ENCODE measurements at regions not wholly inside any gene's neighbourhood (a gene's known extent, or its start where the extent isn't known, plus 50 kb on each side); places are given as distances from the start of the nearest gene placed in this dataset.
"Not testable (repeated sequence)": the region's sequence is repeated elsewhere in the genome, so short reads cannot be mapped to it uniquely, and the experiment has no call there.

DNA sequence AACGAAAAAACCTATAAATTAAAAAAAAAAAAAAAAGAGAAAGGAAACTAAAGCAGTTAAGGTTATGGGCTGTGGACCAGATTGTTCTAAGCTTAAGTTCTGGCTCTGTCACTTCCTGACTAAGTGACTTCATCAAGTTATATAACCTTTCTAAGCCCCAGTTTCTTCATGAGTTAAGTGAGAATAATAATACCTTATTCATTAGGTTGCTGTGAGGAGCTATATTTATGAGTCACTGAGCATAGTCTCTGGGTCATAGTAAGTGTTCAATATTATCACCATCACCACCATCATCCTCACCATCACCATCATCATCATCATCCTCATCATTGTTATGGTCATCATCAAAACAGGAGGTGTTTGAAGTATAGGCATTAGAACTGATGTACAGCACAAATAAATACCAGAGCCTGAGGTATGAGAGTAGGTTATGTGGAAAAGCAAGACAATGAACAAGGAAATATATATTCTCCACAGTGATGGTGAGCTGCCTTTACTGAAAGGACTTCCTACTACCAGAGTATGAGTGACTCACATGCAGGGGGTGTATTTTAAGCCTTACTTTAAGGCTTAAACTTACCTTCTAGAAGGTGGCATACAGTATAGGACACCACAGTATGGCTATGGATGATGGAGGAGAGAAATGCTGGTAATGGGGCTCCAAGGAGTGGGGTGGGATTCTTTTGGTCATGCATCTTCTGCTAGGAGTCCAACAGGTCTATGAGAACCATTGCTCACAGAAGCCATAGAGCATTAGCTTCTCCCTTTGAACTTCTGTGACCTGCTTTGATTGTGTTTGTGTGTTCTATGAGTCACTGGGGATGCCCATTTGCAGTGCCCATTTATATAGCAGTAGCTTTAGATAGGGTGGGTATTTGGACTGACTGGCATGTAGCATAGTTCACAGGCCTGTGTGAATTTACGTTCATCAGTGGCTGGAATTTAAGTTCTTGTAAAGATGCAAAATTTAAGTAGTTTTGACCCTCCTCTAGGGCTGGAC lies 104.4 kb downstream of the KLF5 start:
- no peak for DNase-seq (ENCODE audit: low spot score)

DNA sequence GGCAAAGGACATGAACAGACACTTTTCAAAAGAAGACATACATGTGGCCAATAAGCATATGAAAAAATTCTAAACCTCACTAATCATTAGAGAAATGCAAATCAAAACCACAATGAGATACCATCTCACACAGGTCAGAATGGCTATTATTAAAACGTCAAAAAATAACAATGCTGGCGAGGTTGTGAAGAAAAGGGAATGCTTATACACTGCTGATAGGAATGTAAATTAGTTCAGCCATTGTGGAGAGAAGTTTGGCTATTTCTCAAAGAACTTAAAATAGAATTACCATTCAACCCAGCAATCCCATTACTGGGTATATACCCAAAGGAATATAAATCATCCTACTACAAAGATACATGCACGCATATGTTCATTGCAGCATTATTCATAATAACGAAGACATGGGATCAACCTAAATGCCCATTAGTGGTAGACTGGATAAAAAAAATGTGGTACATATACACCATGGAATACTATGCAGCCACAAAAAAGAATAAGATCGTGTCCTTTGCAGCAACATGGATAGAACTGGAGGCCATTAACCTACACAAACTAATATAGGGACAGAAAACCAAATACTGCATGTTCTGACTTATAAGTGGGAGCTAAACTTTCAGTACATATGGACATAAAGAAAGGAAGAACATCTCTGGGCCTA lies 101.7 kb downstream of the KLF5 start:
- not testable (repeated sequence) for DNase-seq (ENCODE audit: low spot score)

DNA sequence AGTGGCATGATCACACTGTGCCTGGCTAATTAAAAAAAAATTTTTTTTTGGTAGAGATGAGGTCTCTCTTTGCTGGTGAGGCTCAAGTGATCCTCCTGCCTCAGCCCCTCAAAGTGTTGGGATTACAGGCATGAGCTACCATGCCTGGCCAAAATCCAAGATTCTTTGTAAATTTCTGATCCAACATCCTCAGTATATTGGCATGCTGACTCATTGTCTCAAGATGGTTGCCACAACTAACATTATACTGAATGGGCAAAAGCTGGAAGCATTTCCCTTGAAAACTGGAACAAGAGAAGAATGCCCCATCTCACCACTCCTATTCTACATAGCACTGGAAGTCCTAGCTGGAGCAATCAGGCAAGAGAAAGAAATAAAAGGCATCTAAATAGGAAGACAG lies 100.0 kb downstream of the KLF5 start:
- no peak for DNase-seq (ENCODE audit: low spot score)

DNA sequence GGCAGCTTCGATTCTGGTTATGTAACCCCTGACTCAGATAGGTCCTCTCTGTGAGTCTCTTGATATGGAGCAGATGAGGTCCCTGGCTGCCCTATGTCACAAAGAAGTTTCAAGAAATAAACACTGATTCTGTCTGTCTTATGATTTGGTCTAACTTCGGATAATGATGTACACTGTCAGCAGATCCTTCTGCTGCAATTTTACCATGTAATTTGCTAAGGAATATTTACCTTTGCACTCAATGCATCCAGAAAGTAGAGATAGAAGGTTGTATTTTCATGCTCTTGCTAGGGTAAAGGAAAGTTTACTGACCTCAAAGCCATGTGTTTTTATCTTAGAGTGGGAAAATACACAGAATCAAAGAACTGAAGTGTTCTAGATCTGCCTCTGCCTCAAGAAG lies 98.2 kb downstream of the KLF5 start:
- no peak for DNase-seq (ENCODE audit: low spot score)

DNA sequence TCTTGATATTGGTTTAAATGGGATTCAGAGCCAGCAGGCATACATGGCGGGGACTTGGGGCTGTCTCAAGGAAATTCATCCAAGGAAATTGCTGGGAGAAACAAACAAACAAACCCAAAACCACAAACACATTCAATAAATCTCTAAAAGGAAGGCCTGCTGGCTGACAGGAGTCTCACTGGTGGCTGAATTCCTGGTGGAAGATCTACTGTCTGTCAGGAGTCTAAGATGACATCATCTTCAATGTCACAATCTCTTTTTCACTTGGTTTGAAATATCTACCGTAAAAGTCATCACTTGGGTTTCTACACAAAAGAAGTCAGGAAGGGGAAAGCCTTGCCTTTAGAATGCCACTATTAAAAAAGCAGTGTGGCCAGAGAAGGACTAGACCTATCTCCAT lies 87.9 kb downstream of the KLF5 start:
- DNase-seq (ENCODE audit: low spot score): no peak

DNA sequence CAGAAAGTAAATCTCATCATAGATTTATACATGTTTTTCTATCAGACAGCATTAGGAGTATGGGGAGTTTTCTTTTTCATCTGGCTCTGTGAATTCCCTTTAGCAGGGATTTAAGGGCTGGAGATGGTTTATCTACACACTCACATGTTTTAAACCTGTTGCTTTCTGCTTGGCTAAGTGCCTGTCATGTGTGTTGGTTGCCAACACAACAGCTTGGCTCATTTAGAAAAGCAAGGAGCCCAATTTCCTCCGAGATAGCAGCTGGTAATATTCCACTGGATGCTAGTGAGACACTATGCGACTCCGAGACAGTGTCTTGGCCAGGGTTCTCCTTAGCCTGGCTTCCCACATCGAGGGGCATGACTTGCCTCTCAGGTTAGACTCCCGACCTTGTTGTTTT lies 83.3 kb downstream of the KLF5 start:
- DNase-seq (ENCODE audit: low spot score): no peak

DNA sequence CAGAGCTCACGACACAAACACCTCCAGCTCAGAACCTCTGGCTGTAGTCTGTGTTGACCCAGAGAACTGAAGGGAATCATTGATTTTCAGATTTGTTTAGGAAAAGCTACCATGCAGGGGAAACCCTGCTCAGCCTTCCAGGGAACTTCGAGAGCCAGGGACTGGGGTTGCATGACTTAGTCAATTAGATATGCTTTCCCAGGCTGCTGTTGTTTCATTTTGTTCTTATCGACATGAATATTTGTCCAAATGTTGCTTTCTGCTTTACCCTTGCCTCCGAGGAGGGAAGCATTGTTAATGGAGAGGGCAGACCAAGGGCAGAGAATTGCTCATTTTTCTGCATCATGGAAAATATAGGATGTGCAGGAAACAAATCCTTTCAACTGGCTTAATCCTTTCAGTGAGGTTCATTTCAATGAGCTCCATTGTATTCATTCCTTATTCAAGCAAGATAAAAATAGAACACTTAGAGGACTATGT lies 82.5 kb downstream of the KLF5 start:
- DNase-seq (ENCODE audit: low spot score): no peak

DNA sequence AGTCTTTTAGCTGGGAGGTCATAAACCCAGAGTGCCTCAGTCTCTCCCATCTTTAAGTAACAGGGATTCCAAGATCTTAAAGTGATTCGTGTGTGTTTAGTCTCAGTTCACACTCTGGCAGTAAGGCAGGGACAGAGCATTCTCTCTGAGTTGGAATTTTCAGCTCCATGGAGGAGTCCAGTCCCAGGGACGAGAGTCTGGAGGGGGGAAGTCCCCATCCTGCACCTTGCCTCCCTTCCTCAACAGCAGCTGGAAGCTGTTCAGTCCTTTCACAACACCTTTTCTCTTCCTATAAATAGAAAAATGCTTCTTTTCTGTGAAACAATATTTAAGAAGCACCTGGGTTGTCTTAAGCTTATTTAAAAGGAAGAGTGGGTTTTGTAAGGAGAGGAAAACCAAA lies 82.0 kb downstream of the KLF5 start:
- DNase-seq (ENCODE audit: low spot score): no peak

DNA sequence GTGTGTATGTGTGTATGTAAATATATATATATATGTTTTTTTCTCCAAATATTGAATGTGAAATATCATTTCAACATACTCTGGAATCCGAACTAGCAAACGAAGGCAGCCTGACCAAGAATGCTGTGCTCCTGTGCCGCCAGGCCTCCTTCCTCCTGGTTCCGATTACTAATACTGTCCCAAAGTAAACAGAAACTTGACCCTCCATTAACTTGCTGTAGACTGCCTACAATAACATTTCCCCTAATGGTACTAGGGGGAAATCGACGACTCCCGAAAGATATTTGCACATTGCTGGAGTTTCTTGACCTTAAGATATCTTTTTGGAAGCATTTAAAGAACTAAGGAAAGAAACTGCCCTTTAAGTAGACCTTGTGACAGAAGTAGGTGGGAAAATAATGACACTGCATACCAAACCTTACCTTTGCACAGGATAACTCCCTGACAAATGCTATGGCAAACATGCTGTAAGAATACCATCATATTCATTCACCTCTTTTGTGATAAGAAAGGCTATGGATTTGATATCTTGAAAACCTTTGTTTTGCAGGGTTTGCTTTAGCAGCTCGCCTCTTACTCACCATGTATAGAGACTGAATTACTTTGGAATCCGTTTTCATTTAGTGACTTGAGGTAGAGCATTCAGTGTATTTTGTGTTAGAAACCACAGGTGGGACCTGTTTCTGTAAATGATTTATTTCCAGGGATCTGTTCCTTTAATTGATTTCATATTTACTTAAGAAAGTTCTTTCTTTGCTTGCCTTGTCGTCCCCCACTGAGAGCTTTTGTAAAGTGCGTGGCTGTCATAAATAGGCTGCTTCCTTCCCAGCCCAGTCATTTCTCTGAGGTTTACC lies 80.1 kb downstream of the KLF5 start:
- DNase-seq (ENCODE audit: low spot score): no peak

DNA sequence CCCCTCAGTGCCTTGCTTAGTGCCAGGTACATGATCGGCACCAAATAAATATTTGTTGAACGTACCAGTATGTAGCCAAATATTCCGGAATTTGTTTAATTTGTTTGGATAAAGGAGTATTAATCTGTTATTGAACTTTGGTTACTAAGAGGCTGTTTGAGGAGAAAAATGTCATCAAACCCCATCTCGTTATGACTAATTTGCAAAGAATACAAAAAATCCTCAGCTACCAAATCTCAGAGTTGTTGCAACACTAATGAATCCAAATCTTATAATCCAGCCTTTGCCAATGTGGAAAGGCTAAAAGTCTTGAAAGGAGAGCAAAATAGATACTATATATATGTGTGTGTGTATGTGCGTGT lies 79.5 kb downstream of the KLF5 start:
- DNase-seq (ENCODE audit: low spot score): peak; percentile 27

DNA sequence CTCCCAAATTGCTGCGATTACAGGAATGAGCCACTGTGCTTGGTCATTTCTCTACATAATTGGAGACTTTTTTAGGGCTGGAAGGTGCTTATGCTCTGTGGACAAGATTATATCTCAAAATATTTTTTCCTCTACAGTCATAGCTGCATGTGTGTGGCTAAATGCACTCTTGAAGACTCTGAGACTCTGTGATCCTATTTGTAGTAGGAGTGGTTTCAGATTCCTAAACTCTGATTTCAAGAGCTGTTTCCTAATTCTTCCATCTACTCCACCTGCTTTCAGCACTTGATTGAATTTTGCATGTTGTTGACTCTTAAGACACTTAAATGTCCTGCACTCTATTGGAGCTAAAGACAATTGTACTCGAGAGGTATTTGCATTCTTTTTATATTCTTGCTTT lies 78.0 kb downstream of the KLF5 start:
- no peak for DNase-seq (ENCODE audit: low spot score)

DNA sequence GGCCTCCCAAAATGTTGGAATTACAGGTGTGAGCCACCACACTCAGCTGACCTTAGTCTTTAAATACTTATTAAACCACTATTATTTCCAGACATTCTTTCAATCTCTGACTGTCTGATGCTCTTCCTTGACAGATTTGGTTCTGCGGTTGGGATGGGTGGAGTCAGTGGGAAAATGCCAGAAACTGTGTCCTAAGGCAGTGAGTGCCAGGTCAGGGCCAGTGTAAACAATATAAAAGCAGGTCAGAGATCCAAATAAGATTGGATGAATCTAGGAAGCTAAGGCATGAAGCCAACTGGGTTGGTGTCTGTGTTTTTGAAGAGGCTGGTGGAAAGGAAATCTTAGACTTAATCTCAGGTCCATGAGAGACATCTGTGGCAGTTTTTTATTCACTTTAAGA lies 74.7 kb downstream of the KLF5 start:
- DNase-seq (ENCODE audit: low spot score): peak; percentile 18

DNA sequence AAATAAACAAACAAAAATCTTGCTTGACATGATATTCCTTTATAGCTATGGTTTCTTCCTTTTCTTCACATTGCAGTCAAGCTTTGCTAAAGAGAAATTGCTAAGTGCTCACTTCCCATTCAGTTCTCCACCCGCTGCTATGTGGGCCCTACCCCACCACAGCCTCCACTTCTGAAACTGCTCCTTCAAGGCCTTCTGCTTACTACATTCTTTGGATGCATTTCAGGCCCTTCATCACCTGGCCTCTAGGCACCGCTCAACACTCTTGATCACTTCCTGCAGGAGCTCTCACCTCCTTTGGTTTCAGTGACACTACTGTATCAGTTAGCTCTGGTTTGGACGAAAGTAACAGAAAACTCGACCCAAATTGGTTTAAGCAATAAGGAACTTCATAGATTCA lies 72.4 kb downstream of the KLF5 start:
- DNase-seq (ENCODE audit: low spot score): no peak

DNA sequence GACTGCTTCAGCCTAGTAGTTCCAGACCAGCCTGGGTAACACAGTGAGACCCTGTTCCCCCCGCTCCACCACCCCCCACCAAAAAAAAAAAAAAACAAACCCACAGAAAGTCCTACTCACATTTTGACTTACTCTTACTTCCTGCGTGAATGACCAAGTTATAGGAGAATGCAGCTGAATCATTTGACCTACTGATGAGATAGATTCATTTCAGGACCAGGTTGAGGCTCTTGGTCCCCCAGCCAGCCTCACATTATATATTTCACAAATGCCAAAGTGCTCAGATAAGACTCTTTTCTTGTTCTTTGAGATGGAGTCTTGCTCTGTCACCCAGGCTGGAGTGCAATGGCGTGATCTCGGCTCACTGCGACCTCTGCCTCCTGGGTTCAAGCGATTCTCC lies 70.2 kb downstream of the KLF5 start:
- no peak for DNase-seq (ENCODE audit: low spot score)

Data from GM03348 (cell line).